Neural cell (in vitro differentiated cells): ENCODE measurements at regions not wholly inside any gene's neighbourhood (a gene's known extent, or its start where the extent isn't known, plus 50 kb on each side); places are given as distances from the start of the nearest gene placed in this dataset.

Experiments used
- H2AFZ ChIP-seq: fragments of 200-600, 300-800 bp; sonication (generic), shearing (Covaris generic); 2 replicates; pipeline ENCODE4 v1.6.0; 2014; ENCODE audit warnings: low read depth, mild to moderate bottlenecking, antibody characterized with exemption, low read length, moderate library complexity
- H3F3A ChIP-seq: fragments of 200-600 bp; shearing (Covaris generic); 2 replicates; pipeline ENCODE4 v1.6.1; 2016; ENCODE audit warnings: mild to moderate bottlenecking, moderate library complexity, mixed read lengths, antibody characterized with exemption, low read length; ENCODE audit not compliant: insufficient read depth, poor library complexity, severe bottlenecking
- H3K27ac ChIP-seq: fragments of 200-600, 300-800 bp; sonication (generic), shearing (Covaris generic); 2 replicates; pipeline ENCODE4 v1.5.1; 2014; ENCODE audit warnings: mild to moderate bottlenecking, low read length, moderate library complexity
- H3K27me3 ChIP-seq: fragments of 300-800, 200-600 bp; sonication (generic), shearing (Covaris generic); 2 replicates; pipeline ENCODE4 v1.6.0; 2014; ENCODE audit warnings: mild to moderate bottlenecking, low read depth, low read length, moderate library complexity; ENCODE audit not compliant: insufficient read depth
- H3K36me3 ChIP-seq: fragments of 300-800, 200-600 bp; sonication (generic), shearing (Covaris generic); 2 replicates; pipeline ENCODE4 v1.5.1; 2014; ENCODE audit warnings: mild to moderate bottlenecking, antibody characterized with exemption, low read length, moderate library complexity; ENCODE audit not compliant: insufficient read depth
- H3K4me2 ChIP-seq: fragments of 300-800, 200-600 bp; sonication (generic), shearing (Covaris generic); 2 replicates; pipeline ENCODE4 v1.6.0; 2014; ENCODE audit warnings: mild to moderate bottlenecking, low read length
- H3K4me3 ChIP-seq: fragments of 300-800, 200-600 bp; sonication (generic), shearing (Covaris generic); 2 replicates; pipeline ENCODE4 v1.5.1; 2014; ENCODE audit warnings: mild to moderate bottlenecking, low read length, moderate library complexity
- H3K79me2 ChIP-seq: fragments of 200-600 bp; shearing (Covaris generic); replicated peaks from 2 replicates; pipeline ENCODE4 v1.6.0; 2014; ENCODE audit warnings: mild to moderate bottlenecking, low read length, moderate library complexity; ENCODE audit not compliant: insufficient read depth
- H3K9ac ChIP-seq: fragments of 300-800, 200-600 bp; sonication (generic), shearing (Covaris generic); 2 replicates; pipeline ENCODE4 v1.6.1; 2016; ENCODE audit warnings: mild to moderate bottlenecking, low read length, mixed read lengths
- H3K9me2 ChIP-seq: fragments of 200-600 bp; shearing (Covaris generic); 2 replicates; pipeline ENCODE4 v1.6.1; 2016; ENCODE audit warnings: mild to moderate bottlenecking, low read length, mixed read lengths; ENCODE audit not compliant: insufficient read depth
- H3K9me3 ChIP-seq: fragments of 200-600, 300-800 bp; sonication (generic), shearing (Covaris generic); 2 replicates; pipeline ENCODE4 v1.6.1; 2016; ENCODE audit warnings: mild to moderate bottlenecking, mixed run types, low read length, moderate library complexity, mixed read lengths
- H4K20me1 ChIP-seq: fragments of 200-600 bp; shearing (Covaris generic); 2 replicates; pipeline ENCODE4 v1.6.1; 2016; ENCODE audit warnings: mild to moderate bottlenecking, mixed run types; ENCODE audit not compliant: insufficient read depth
- CTCF ChIP-seq: fragments of 450-650 bp; IDR thresholded peaks from 2 replicates; pipeline ENCODE4 v1.5.1; 2014; ENCODE audit warnings: antibody characterized with exemption, mild to moderate bottlenecking, moderate library complexity; ENCODE audit not compliant: poor library complexity, severe bottlenecking
- EP300 ChIP-seq: fragments of 450-650 bp; conservative IDR thresholded peaks from 2 replicates; pipeline ENCODE4 v1.6.1; 2014; ENCODE audit warnings: antibody characterized with exemption, mild to moderate bottlenecking, moderate library complexity; ENCODE audit not compliant: poor library complexity, severe bottlenecking
- EZH2 ChIP-seq: fragments of 200-600, 300-800 bp; shearing (Covaris generic), sonication (generic); IDR thresholded peaks from 2 replicates; pipeline ENCODE4 v1.6.1; 2014; ENCODE audit warnings: antibody characterized with exemption, low read length, borderline replicate concordance, mild to moderate bottlenecking; ENCODE audit not compliant: insufficient read depth, poor library complexity, severe bottlenecking
- MXI1 ChIP-seq: fragments of 450-650 bp; conservative IDR thresholded peaks from 2 replicates; pipeline ENCODE4 v1.6.1; 2014; ENCODE audit warnings: antibody characterized with exemption, mild to moderate bottlenecking; ENCODE audit not compliant: poor library complexity, severe bottlenecking
- POLR2AphosphoS5 ChIP-seq: IDR thresholded peaks from 2 replicates; pipeline ENCODE4 v1.6.1; 2012
- RAD21 ChIP-seq: fragments of 450-650 bp; conservative IDR thresholded peaks from 2 replicates; pipeline ENCODE4 v1.6.1; 2014; ENCODE audit warnings: antibody characterized with exemption, mild to moderate bottlenecking, moderate library complexity
- REST ChIP-seq: IDR thresholded peaks from 2 replicates; pipeline ENCODE4 v1.6.1; 2012; ENCODE audit warnings: borderline replicate concordance
- SMC3 ChIP-seq: fragments of 450-650 bp; conservative IDR thresholded peaks from 2 replicates; pipeline ENCODE4 v1.6.1; 2014; ENCODE audit warnings: antibody characterized with exemption, mild to moderate bottlenecking, moderate library complexity; ENCODE audit not compliant: poor library complexity
- TAF1 ChIP-seq: IDR thresholded peaks from 2 replicates; pipeline ENCODE4 v1.6.1; 2012; ENCODE audit warnings: low read depth

GRCh38 chr10:2790396-2791188 is 276.8 kb upstream of the PFKP start:
- Histone ChIP-seq H3K4me2 (no peak overlapping the region), H3K4me3 (peak overlapping the region; percentile 14), H3K27me3 (no peaks in the 10 kb centered on the region), H3K9ac (peak overlapping the region; percentile 29), H3K9me2 (no peaks in the 10 kb centered on the region), H3K9me3 (no peaks in the 10 kb centered on the region), H3K79me2 (no peaks in the 10 kb centered on the region), H3K36me3 (no peaks in the 10 kb centered on the region), H3F3A (no peaks in the 10 kb centered on the region), H3K27ac (peak overlapping the region; percentile 66), H2AFZ (no peak overlapping the region), H4K20me1 (no peaks in the 10 kb centered on the region)
- TF ChIP-seq RAD21, result no peak
- peak; percentile 68 for TF ChIP-seq POLR2AphosphoS5
- TF ChIP-seq MXI1, result no peak
- no peak for TF ChIP-seq SMC3
- TF ChIP-seq EP300, result peak; percentile 75
- TF ChIP-seq CTCF, result no peak
- no peak for TF ChIP-seq REST

GRCh38 chr10:2786251-2786650 is 281.1 kb upstream of the PFKP start:
- Histone ChIP-seq H3K36me3 (no peaks in the 10 kb centered on the region), H3K27me3 (no peaks in the 10 kb centered on the region), H3K9me3 (no peaks in the 10 kb centered on the region), H3F3A (no peaks in the 10 kb centered on the region), H3K79me2 (no peaks in the 10 kb centered on the region), H3K9me2 (no peaks in the 10 kb centered on the region), H3K27ac (no peak overlapping the region), H3K4me3 (no peak overlapping the region), H3K9ac (no peak overlapping the region), H4K20me1 (no peaks in the 10 kb centered on the region), H3K4me2 (no peak overlapping the region), H2AFZ (no peak overlapping the region)
- TF ChIP-seq CTCF (no peak), MXI1 (no peak), SMC3 (no peak), EP300 (no peak), RAD21 (no peak), EZH2 (no peak), REST (no peak), POLR2AphosphoS5 (no peak), TAF1 (no peak)
